ENCODE measurements at regions not wholly inside any gene's neighbourhood (a gene's known extent, or its start where the extent isn't known, plus 50 kb on each side); places are given as distances from the start of the nearest gene placed in this dataset.

- no peak overlapping the region for H2BK15ac ChIP-seq (ENCODE audit: low read depth, low read length)
- no peak overlapping the region for H2BK20ac ChIP-seq (ENCODE audit: low read depth, low read length, poor library complexity, severe bottlenecking)
- H3K4me1 Mint-ChIP-seq, result no peaks in the 10 kb centered on the region; a peak in 1 of 4 replicates
- no peak overlapping the region for H3K4ac ChIP-seq (ENCODE audit: low read depth, low read length)
- H3K79me1 ChIP-seq (ENCODE audit: insufficient read depth, low read depth, low read length, poor library complexity, severe bottlenecking), result no peaks in the 10 kb centered on the region
- no peak overlapping the region for H3K9ac ChIP-seq (ENCODE audit: extremely low read depth, insufficient read length, low read length)
- no peak overlapping the region for H2BK120ac ChIP-seq (ENCODE audit: low read depth, low read length, poor library complexity, severe bottlenecking)
- no peak for TF ChIP-seq CTCF (conservative IDR thresholded peaks at IDR 0.05)
- no peak overlapping the region for H3K23ac ChIP-seq (ENCODE audit: insufficient read length, low read depth, low read length)
- no peaks in the 10 kb centered on the region for H3K23me2 ChIP-seq (ENCODE audit: insufficient read length, low read depth, low read length, poor library complexity, severe bottlenecking)
- no peaks in the 10 kb centered on the region; the same call in 1 of the 2 replicates for H3K27me3 Mint-ChIP-seq (ENCODE audit: low read depth)
- no peaks in the 10 kb centered on the region for H3K9me3 Mint-ChIP-seq
- no peak overlapping the region for H3K4me3 Mint-ChIP-seq
- no peak overlapping the region for H3K4me2 ChIP-seq (ENCODE audit: insufficient read depth, insufficient read length, low read length)
- no peaks in the 10 kb centered on the region for H4K20me1 ChIP-seq (ENCODE audit: control insufficient read depth, insufficient read depth, insufficient read length)
- H3K27ac Mint-ChIP-seq, result no peak overlapping the region
- H3K4me1 ChIP-seq (ENCODE audit: insufficient read depth, low read length), result no peaks in the 10 kb centered on the region
- DNase-seq, result no peak
- H2BK5ac ChIP-seq (ENCODE audit: insufficient read length, low read length), result no peak overlapping the region
- H2AFZ ChIP-seq (ENCODE audit: low read length), result no peak overlapping the region
- WGBS (ENCODE audit: extremely low coverage, insufficient read length, low lambda C conversion rate), result no CpG with 5 or more reads among the region's 5 CpGs
- H3K36me3 Mint-ChIP-seq (ENCODE audit: insufficient read depth in 1 of 3, low read depth in 3 of 3), result no peaks in the 10 kb centered on the region
- H3K56ac ChIP-seq (ENCODE audit: insufficient read length, low read depth, low read length), result no peak overlapping the region
- H2AK5ac ChIP-seq (ENCODE audit: insufficient read length, low read length), result no peak overlapping the region
- H3K9me3 ChIP-seq (ENCODE audit: control insufficient read depth, low read depth, low read length), result no peaks in the 10 kb centered on the region
- H4K91ac ChIP-seq (ENCODE audit: insufficient read length, low read depth, low read length), result no peak overlapping the region
- no peak overlapping the region for H4K8ac ChIP-seq (replicated peaks; ENCODE audit: insufficient read length, low read depth, low read length)
- H3T11ph ChIP-seq (ENCODE audit: low read length), result no peak overlapping the region
- no peaks in the 10 kb centered on the region for H3K79me2 ChIP-seq (ENCODE audit: insufficient read depth, low read length)
- H3K18ac ChIP-seq (ENCODE audit: insufficient read length, low read depth, low read length), result no peak overlapping the region
- no peak overlapping the region for H2BK12ac ChIP-seq (ENCODE audit: insufficient read length, low read depth, low read length)
- H3K14ac ChIP-seq (ENCODE audit: insufficient read depth, low read length), result no peak overlapping the region
- no peak overlapping the region for H3K27ac ChIP-seq (ENCODE audit: insufficient read length, low read depth, low read length)
- no peak overlapping the region for H4K5ac ChIP-seq (ENCODE audit: insufficient read length, low read depth, low read length)
- H3K27me3 ChIP-seq (ENCODE audit: insufficient read depth, low read length), result no peaks in the 10 kb centered on the region
These were observed 865.4 kb upstream of the TMEM132C start for GRCh38 chr12:127401536-127401935.

Data from H9 (cell line).